ENCODE measurements at regions not wholly inside any gene's neighbourhood (a gene's known extent, or its start where the extent isn't known, plus 50 kb on each side); places are given as distances from the start of the nearest gene placed in this dataset.
A peak's percentile ranks its signal among the peaks of the same experiment; 100 is the strongest.

DNA sequence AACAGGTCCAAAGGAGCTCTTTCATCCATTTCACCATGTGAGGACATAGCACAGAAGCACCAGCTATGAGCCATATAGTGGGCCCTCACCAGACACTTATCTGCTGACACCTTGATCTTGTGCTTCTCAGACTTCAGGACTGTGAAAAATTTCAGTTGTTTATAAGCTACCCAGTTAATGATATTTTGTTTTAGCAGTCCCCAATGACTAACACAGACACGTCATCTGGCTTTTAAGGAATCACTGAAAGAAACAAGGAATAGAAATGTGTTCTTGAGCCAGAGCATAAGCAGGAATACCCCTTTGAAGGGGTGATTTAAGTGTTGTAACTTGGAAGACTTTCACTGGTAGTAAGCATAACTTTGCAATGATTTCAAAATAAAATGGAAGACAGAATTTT, 214.7 kb upstream of the PTCHD4 start:
- H3K4me3 ChIP-seq (ENCODE audit: low read depth, low read length) = no peak overlapping the region
- TF ChIP-seq, protein P1, sequence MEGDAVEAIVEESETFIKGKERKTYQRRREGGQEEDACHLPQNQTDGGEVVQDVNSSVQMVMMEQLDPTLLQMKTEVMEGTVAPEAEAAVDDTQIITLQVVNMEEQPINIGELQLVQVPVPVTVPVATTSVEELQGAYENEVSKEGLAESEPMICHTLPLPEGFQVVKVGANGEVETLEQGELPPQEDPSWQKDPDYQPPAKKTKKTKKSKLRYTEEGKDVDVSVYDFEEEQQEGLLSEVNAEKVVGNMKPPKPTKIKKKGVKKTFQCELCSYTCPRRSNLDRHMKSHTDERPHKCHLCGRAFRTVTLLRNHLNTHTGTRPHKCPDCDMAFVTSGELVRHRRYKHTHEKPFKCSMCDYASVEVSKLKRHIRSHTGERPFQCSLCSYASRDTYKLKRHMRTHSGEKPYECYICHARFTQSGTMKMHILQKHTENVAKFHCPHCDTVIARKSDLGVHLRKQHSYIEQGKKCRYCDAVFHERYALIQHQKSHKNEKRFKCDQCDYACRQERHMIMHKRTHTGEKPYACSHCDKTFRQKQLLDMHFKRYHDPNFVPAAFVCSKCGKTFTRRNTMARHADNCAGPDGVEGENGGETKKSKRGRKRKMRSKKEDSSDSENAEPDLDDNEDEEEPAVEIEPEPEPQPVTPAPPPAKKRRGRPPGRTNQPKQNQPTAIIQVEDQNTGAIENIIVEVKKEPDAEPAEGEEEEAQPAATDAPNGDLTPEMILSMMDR (IDR thresholded peaks at IDR 0.05; ENCODE audit: insufficient read depth, low read depth, low read length) = no peak
- peak; percentile 69 for DNase-seq (ENCODE audit: low read depth)

DNA sequence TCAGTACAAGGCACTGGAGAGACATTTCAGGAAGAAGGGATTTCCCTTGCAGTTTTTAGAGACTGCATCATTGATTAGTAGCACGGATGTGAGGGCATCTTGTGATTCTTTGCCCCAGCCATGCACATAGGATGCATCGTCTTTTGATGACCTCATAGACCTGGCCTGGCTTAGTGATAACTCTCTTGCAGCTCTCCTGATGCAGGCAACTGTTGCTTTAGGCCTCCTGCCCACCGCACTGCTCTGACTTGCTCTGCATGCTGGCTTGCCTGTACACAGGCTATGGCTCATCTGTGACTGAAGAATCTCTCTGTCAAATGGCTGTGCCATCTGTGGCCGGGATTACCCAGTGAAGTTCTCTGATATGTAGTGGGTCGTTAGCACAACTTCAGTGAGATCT, 207.7 kb upstream of the PTCHD4 start:
- peak; percentile 6 for DNase-seq (ENCODE audit: low read depth)
- no peak overlapping the region for H3K4me3 ChIP-seq (ENCODE audit: low read depth, low read length)
- TF ChIP-seq, protein P1 (IDR thresholded peaks at IDR 0.05; ENCODE audit: insufficient read depth, low read depth, low read length) = no peak

DNA sequence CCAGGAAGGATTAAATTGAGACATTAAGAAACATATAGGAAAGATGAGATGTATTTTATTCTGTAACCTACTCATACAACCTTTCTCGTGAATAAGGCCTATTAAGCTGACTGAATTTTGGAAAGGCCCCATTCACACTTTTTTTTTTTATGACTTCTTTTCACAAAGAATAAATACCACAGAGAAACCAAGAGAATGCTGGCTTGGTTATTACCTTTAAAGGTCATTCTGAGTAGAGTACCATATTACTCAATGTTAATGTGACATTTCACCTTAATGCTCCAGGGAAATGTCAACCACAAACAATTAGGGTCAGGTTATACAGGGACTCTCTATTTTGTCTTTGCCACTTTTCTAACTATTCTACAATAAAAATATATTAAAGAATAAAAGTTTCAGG, 204.9 kb upstream of the PTCHD4 start:
- no peak for DNase-seq (ENCODE audit: low read depth)
- H3K4me3 ChIP-seq (ENCODE audit: low read depth, low read length) = no peak overlapping the region
- TF ChIP-seq, protein P1 (IDR thresholded peaks at IDR 0.05; ENCODE audit: insufficient read depth, low read depth, low read length) = no peak

DNA sequence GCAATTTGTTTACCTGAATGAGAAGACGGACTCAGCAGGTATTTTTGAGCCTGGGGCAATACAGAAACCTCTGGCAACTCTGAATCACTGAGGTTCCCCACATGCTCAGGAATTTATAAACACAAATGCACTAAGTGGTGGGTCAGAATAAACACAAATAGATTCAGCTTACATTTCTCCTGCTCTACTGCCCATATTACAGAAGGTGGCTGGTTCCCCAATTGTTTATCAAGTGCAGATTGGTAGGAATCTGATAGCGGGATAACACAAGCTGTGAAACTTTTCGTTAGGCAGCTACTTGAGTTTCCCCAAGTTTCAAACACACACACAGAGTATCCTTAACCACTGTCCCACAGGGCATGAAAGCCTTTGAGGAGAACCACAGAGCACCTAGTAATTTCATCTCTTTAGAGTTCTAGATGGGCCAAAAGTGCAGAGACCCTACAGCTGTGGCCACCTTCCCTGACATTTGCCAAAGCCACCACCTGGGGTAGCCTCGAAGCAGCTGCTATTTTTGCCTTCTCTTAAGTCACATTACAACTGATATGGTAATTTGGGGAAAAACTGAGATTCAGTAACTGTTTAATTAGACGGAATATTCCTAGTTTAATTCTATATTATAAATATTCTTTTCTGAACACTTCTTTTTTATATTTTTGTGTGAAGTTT, 204.2 kb upstream of the PTCHD4 start:
- DNase-seq (ENCODE audit: low read depth) = no peak
- no peak overlapping the region for H3K4me3 ChIP-seq (ENCODE audit: low read depth, low read length)
- TF ChIP-seq, protein P1 (IDR thresholded peaks at IDR 0.05; ENCODE audit: insufficient read depth, low read depth, low read length) = no peak

DNA sequence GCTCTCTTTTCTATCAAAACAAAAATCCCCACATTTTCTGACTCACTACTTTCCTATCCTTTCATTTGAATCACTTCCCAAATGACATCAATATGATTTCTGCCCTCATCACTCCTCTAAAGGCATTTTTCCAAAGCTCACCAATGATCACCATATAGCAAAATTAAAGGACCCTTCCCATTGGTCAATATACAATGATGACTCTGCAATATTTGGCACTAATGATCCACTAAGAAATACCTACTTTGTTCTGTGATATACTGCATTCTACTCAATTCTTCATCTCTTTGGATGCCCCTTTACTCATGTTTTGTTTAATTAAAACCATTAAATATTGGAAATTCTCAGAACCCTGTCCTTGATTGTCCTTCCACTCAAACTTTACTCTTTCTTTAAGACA, 200.3 kb upstream of the PTCHD4 start:
- TF ChIP-seq, protein P1 (IDR thresholded peaks at IDR 0.05; ENCODE audit: insufficient read depth, low read depth, low read length) = no peak
- no peak for DNase-seq (ENCODE audit: low read depth)
- no peak overlapping the region for H3K4me3 ChIP-seq (ENCODE audit: low read depth, low read length)

DNA sequence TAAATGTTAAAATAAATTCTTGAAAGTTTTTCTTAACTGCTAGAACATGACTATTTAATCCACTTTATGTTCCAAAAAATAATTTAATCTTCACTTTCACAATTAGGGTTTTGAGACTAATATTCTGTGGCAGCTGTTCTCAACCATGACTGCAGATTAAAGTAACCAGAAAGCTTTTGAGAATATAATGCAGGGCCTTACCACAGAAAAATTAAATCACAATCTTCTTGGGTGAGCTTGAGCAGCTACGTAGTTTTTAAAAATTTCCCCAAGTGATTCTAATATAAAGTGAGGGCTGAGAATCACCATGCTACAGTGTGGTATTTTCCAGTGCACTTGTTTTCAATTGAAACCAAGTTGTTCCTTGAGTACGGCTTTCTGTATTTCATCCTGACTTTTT, 196.6 kb upstream of the PTCHD4 start:
- TF ChIP-seq, protein P1 (IDR thresholded peaks at IDR 0.05; ENCODE audit: insufficient read depth, low read depth, low read length) = no peak
- no peak for DNase-seq (ENCODE audit: low read depth)
- no peak overlapping the region for H3K4me3 ChIP-seq (ENCODE audit: low read depth, low read length)

DNA sequence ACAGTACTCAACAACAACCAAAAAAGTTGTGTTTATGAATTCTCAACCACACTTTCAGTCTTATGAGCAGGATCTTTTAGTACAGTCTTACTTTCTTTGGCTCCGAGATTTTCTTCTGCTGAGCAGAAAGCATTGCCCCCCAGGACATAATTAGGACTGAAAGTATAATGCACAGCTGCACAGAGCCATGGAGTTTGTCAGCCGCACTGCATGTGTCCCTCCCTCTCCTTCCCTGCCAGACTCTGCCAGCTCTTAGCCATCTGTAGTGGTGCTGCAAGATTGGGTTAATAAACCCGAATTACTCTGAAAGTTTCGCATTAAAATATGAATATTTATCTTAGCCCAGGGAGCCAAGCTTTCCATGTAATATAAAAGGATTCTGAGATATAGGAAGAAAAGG, 179.6 kb upstream of the PTCHD4 start:
- TF ChIP-seq, protein P1 (IDR thresholded peaks at IDR 0.05; ENCODE audit: insufficient read depth, low read depth, low read length) = no peak
- H3K4me3 ChIP-seq (ENCODE audit: low read depth, low read length) = no peak overlapping the region
- DNase-seq (ENCODE audit: low read depth) = no peak

Measured in fibroblast of villous mesenchyme (primary cell).